Kidney (tissue), 13 donors: ENCODE measurements at regions not wholly inside any gene's neighbourhood (a gene's known extent, or its start where the extent isn't known, plus 50 kb on each side); places are given as distances from the start of the nearest gene placed in this dataset.

ENCODE experiments used
- DNase-seq, 5 donors: peaks; one replicate each; pipeline ENCODE4 v3.0.0-alpha.2; 2013 to 2020
- FAIRE-seq: peaks from 2 replicates; lab custom pipeline; 2012; peaks lifted over from hg19 to GRCh38; lab: Jason Lieb, UNC
- H3K27ac ChIP-seq, 2 donors: one replicate each; pipeline ENCODE4 v1.7.0; 2013; ENCODE audit warnings: low read depth in 2 of 2, low read length in 2 of 2, inconsistent platforms in 1 of 2
- H3K27me3 ChIP-seq: one replicate; pipeline ENCODE4 v1.7.1; 2013; ENCODE audit warnings: low read length, inconsistent platforms; ENCODE audit not compliant: control insufficient read depth, insufficient read depth
- H3K36me3 ChIP-seq, 3 donors: one replicate each; pipeline versions ENCODE4 v1.7.0 to v1.7.1; 2013; ENCODE audit warnings: low read length in 3 of 3, control low read depth in 1 of 3, inconsistent platforms in 1 of 3; ENCODE audit not compliant: insufficient read depth in 3 of 3, control insufficient read depth in 2 of 3
- H3K4me1 ChIP-seq, 3 donors: one replicate each; pipeline versions ENCODE4 v1.7.0 to v1.7.1; 2013; ENCODE audit warnings: low read length in 3 of 3, inconsistent platforms in 1 of 3, low read depth in 1 of 3; ENCODE audit not compliant: control insufficient read depth in 2 of 3, insufficient read depth in 2 of 3
- H3K4me3 ChIP-seq, 3 donors: one replicate each; pipeline versions ENCODE4 v1.7.0 to v1.8.1; 2013; ENCODE audit warnings: low read length in 3 of 3, control low read depth in 1 of 3, inconsistent platforms in 1 of 3
- H3K9ac ChIP-seq, 3 donors: one replicate each; pipeline versions ENCODE4 v1.7.0 to v1.7.1; 2013; ENCODE audit warnings: low read length in 3 of 3, control low read depth in 1 of 3, inconsistent platforms in 1 of 3
- H3K9me3 ChIP-seq, 3 donors: one replicate each; pipeline versions ENCODE4 v1.7.0 to v1.7.1; 2013; ENCODE audit warnings: low read length in 3 of 3, control low read depth in 1 of 3, inconsistent platforms in 1 of 3; ENCODE audit not compliant: control insufficient read depth in 2 of 3, insufficient read depth in 1 of 3
- intact Hi-C: fragments of 100-400 bp; cut with DNase I; formaldehyde crosslinking; loops from one replicate; pipeline ENCODE4 v1.11.1; 2022
- TF ChIP-seq, protein P1 (sequence below): IDR thresholded peaks from 3 replicates; pipeline ENCODE4 v1.5.1; 2012; ENCODE audit warnings: mild to moderate bottlenecking, moderate library complexity, borderline replicate concordance; ENCODE audit not compliant: insufficient read depth; ENCODE audit errors: extremely low read depth
- donor health status: control.
- donor health status: control.
- donor health status: control.
- donor health status: control.
- donor health status: control.
- donor health status: DM: yes; HTN: yes; CAD: no.
- donor health status: Normal renal cell carcinoma (clear cell type).

- Histone ChIP-seq H3K36me3 (no peaks in the 10 kb centered on the region), H3K9ac (no peak overlapping the region), H3K4me1 (no peaks in the 10 kb centered on the region), H3K27me3 (no peaks in the 10 kb centered on the region), H3K27ac (no peak overlapping the region), H3K9me3 (no peaks in the 10 kb centered on the region), H3K4me3 (no peak overlapping the region)
- intact Hi-C loops, result no loop called here
- DNase-seq, result no peak
- TF ChIP-seq, protein P1, sequence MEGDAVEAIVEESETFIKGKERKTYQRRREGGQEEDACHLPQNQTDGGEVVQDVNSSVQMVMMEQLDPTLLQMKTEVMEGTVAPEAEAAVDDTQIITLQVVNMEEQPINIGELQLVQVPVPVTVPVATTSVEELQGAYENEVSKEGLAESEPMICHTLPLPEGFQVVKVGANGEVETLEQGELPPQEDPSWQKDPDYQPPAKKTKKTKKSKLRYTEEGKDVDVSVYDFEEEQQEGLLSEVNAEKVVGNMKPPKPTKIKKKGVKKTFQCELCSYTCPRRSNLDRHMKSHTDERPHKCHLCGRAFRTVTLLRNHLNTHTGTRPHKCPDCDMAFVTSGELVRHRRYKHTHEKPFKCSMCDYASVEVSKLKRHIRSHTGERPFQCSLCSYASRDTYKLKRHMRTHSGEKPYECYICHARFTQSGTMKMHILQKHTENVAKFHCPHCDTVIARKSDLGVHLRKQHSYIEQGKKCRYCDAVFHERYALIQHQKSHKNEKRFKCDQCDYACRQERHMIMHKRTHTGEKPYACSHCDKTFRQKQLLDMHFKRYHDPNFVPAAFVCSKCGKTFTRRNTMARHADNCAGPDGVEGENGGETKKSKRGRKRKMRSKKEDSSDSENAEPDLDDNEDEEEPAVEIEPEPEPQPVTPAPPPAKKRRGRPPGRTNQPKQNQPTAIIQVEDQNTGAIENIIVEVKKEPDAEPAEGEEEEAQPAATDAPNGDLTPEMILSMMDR, result no peak
- no peak for FAIRE-seq
Measured at GRCh38 chr13:22194106-22194805, 523.4 kb downstream of the FGF9 start.

GRCh38 chr13:22195726-22196125 lies 524.9 kb downstream of the FGF9 start:
- FAIRE-seq (no peak), DNase-seq (no peak)
- Histone ChIP-seq H3K27me3 (no peaks in the 10 kb centered on the region), H3K9me3 (no peaks in the 10 kb centered on the region), H3K4me3 (no peak overlapping the region), H3K27ac (no peak overlapping the region), H3K36me3 (no peaks in the 10 kb centered on the region), H3K9ac (no peak overlapping the region), H3K4me1 (no peaks in the 10 kb centered on the region)
- intact Hi-C loops, result no loop called here
- TF ChIP-seq, protein P1, result no peak

DNA sequence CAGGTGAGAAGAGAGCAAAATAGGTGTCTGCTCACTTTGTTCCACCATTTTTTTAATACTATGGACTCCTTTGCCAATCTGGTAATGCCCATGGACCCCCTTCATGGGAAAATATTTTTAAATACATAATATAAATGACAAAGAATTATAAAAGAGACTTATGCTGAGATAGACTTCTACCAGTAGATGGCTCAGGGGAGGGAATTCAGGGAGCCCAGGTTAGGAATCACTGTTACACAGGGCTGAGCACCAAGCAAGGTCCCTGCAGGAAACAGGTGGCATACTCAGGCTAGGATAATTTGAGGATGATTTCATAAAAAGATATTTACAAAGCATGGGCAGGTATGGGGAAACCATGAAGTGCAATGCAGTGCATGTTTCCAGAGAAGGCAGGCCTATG lies 525.9 kb downstream of the FGF9 start:
- TF ChIP-seq, protein P1, result no peak
- Histone ChIP-seq H3K27me3 (no peaks in the 10 kb centered on the region), H3K4me3 (no peak overlapping the region), H3K9ac (no peak overlapping the region), H3K9me3 (no peaks in the 10 kb centered on the region), H3K27ac (no peak overlapping the region), H3K4me1 (no peaks in the 10 kb centered on the region), H3K36me3 (no peaks in the 10 kb centered on the region)
- intact Hi-C loops, result no loop called here
- DNase-seq (no peak), FAIRE-seq (no peak)

- TF ChIP-seq, protein P1, result no peak
- FAIRE-seq (no peak), DNase-seq (peak in 1 of 5 donors; percentile 12)
- no peak overlapping the region for H3K4me3 ChIP-seq
- no peaks in the 10 kb centered on the region for H3K9me3 ChIP-seq
- intact Hi-C loops, result no loop called here
- no peak overlapping the region for H3K27ac ChIP-seq
- H3K4me1 ChIP-seq, result no peaks in the 10 kb centered on the region
- no peak overlapping the region for H3K9ac ChIP-seq
- no peaks in the 10 kb centered on the region for H3K27me3 ChIP-seq
- no peaks in the 10 kb centered on the region for H3K36me3 ChIP-seq
Measured at GRCh38 chr13:22198001-22198400, 527.1 kb downstream of the FGF9 start.
